DMS114 treated with DMSO at 0.1 percent for 48 hours (cell line): ENCODE measurements at regions not wholly inside any gene's neighbourhood (a gene's known extent, or its start where the extent isn't known, plus 50 kb on each side); places are given as distances from the start of the nearest gene placed in this dataset.
"Not testable (repeated sequence)": the region's sequence is repeated elsewhere in the genome, so short reads cannot be mapped to it uniquely, and the experiment has no call there.

Experiments
- DNase-seq: peaks from one replicate; lab custom pipeline; 2025; ENCODE audit not compliant: unreplicated experiment; lab: John Stamatoyannopoulos, UW

DNA sequence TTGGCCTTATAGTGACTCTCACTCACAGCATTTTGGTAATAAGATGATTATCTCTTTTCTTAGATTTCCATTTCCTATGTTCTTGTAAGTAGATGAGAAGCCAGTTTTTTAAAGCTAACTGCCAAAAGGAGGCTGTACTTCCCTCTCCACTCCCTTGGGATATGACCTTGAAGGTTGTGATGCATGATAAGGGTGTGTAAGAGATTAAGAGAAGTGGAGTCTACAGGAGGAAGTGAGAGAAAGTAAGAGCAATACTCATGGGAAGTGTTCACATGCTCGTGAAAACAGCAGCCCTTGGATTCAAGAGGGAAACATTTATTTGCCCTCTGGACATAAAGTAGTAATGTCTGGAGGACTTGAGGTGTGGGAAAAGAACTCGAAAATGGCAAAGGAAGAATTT lies 171.5 kb downstream of the EVA1A start:
- no peak for DNase-seq

DNA sequence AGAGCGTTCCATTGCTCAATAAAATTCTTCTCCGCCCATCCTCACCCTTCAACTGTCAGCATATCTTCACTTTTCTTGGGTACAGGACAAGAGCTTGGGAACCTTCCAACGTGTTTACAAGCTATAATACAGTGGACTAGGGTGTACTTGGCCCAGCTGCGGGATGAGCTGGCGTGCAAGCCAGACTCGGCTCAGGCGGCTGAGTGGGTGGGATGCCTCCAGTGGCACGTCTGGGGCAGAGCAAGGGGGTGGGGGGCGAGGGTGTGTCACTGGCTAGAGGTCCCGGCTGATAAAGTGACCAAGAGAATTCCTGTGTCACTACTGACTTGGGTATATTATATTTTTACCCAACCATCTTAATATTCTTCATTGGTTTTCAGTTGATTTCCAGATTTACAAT lies 179.7 kb downstream of the EVA1A start:
- no peak for DNase-seq

- no peak for DNase-seq
Observed at GRCh38 chr2:75379476-75380210, 180.3 kb upstream of the TACR1 start.

DNA sequence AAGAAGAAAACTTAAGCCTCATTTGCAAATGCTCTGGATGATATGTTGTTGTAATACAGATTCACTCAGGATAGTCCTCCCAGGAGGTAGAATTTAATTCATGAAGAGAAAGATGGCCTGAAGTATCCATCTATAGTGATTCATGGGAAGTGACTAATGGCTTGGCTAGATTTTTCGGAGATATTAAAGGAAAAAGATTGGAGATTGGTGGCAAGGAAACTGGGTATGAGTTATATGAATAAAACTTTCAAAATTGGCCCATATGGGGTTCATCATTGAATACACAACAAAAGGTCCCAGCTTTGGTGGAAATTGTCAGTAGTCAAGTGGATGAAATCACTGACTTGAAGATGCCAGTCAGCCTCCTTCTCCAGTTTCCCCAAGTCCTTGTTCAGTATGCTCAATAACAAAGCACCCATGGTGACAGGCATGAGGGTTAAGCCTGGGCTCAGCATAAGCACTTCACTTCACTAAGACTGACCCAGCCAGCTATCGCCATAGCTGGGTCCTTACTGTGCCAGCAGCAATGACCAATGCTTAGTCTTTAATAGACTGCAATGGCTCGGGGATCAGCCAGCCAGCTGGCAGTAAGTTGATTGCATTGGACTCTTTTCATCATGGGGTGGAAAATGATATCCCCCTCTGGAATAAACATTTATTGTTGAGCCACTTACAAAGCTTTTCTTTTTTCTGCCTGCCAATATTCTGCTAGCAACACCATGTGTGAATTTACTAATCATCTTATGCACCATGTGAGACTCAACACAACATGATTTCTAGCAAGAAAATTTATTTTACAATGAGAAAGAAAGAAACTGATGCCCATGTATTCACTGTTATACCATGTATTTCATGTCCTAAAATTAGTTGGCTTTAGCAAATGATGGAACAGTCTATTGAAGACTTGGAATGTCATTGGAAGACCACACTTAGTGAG lies 176.6 kb upstream of the TACR1 start:
- no peak for DNase-seq

DNA sequence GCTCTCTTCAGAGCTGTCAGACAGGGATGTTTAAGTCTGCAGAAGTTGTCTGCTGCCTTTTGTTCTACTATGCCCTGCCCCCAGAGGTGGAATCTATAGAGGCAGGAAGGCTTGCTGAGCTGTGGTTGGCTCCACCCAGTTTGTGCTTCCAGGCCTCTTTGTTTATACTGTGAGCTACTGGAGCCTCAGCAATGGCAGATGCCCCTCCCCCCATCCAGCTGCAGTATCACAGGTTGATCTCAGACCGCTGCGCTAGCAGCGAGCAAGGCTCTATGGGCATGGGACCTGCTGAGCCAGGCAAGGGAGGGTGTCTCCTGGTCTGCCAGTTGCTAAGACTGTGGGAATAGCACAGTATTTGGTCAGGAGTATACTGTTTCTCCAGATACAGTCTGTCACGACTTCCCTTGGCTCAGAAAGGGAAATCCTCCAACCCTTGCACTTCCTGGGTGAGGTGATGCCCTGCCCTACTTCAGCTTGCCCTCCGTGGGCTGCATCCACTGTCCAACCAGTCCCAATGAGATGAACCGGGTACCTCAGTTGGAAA lies 175.2 kb upstream of the TACR1 start:
- not testable (repeated sequence) for DNase-seq

GRCh38 chr2:75367401-75367800 lies 168.1 kb upstream of the TACR1 start:
- no peak for DNase-seq

DNA sequence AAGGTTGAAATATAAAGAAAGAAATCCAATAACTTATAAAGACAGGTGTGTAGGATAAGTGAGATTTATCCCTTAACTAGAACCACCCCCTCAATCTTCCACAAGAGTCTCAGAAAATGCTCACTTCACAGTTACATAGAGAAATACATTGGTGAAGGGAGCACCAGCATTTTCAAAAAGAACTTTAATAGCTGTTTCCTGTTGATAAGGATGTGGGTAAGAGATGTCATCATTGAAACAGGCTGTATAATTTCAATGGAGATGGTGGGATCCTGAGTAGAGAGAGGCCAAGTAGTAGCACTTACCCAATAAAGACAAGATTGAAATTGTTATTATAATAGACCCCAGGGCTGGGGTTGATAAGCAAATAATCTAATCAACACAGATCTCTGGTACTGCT lies 162.2 kb upstream of the TACR1 start:
- no peak for DNase-seq

DNA sequence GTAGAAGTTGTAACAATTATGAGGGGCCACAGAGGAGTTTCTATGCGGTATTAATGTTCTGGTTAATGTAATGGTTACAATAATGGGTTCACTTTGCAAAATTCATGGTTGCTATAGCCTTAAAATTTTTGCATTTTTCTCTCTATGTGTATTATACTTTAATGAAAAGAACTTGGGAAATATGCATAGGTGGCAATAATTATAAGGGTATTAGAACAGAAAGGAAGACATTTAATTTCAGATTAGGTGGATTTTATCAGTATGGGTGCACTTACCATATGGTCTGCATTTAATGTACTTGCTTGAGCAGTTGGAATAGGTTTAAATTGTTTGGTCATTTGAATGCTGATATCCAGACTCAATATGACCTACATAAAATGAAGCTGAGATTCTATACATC lies 161.6 kb upstream of the TACR1 start:
- no peak for DNase-seq

DNA sequence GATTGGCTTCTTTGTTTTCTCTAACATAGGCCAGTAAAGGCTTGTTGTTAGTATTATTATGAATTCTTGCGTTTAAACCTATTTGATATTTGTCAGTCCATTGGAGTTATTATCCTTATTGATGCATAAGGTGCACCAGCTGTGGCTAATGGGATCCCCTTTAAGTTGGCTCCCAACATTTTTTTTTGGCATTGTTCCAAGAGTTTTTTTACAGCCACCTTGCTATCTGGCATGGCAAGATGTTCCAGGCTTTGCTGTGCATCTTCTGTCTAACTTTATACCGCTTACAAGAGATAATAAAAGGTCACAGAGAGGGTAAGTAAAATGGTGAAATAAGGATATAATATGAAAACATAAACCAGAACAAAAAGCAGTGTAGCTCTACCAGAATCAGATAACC lies 157.5 kb upstream of the TACR1 start:
- DNase-seq, result no peak

DNA sequence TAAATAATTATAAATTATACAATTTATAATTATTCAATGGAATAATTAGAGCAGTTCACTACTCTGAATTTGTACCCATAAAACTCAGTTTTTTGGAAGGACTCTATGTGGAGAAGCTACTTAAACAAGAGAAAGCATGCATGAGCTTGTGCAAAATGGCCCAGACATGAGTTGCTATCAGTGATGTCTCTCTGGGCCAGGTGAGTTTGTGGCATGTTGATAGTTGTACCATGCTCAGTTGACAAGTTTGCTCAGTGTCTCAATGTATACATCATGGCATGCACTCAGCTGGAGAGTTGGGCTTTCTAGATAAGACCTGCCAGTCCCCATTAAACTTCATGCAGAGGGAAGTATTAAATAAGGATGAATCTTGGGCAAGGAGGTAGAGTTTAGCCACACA lies 153.8 kb upstream of the TACR1 start:
- DNase-seq, result no peak

DNA sequence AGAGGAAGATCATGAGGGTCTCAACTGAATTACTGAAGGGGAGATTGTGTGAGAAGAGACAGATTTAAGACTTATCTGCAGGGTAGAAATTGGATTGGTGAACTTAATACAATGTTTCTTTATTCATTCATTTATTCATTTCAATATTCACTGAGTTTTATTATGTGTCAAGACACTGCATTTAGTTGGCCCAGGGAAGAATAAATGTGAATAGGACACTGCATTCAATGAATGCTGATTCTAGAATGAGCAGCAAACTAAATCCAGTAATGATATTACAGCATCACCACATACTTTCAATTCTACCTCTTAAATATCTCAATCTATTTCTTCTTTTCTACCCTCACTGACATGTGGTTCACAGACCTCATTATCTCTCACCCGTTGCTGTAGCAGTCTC lies 149.0 kb upstream of the TACR1 start:
- no peak for DNase-seq

DNA sequence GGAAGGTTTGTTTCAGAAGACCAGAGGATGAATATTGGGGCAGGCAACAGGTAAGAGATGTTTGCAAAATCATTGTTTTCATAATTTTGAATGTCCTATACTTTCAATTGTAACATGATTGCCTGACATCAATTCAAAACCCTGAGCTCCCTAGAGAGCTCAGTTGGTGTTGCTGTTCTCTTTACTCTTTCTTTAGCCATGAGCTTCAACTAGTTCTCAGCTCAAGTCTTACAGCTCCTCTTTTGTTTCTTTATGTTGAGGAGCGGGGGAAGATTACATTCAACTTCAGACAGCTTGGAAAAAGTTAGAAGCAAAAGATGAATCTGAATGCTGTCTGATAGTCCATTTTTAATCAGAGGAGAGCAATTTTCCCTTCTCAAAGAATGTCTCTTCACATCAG lies 144.8 kb upstream of the TACR1 start:
- DNase-seq, result no peak

DNA sequence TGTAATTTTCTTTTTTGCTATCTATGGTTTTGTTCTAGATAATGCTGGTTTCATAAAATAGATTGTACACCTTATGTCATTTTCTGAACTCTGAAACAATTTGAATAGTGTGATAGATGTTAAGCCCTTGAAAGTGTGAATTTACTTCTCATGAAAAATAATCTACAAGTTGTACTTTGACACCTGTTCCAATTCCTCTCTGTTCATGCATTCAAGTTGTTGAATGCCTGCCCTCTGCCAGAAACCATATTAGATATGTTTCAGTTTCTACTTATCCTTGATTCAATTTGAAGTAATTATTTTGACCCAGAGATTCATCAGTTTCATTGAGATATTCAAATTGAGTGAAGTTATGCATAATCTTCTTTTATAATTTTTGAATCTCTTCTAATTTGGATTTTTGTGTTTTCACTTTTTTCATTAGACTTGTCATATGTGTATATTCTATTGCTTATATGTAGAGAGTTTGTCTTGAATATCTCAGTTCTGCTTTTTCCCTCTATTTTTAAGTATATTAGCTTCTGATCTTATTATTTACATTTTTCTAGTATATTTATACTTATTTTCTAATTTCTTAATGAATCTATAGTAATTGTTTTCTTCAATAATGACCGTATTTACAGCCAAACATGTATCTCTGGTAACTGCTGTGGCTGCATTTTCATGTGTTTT lies 143.3 kb upstream of the TACR1 start:
- no peak for DNase-seq

DNA sequence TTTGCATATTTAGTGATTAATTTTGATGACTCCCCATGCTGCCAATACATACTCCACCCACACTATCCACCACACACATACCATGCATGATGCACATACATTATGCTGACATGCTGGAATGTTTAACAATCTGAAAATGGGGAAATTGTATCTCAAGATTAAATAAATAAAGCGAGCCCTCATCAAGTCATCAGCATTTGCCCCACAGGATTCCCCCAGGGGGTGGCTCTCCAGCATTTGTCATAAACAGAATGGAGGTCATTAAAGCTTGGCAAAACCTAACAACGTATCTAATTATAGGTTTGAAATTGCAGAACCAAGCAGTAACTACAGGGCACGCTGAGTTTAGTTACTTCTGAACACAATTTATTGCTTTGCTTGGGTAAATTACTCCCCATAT lies 141.2 kb upstream of the TACR1 start:
- DNase-seq, result no peak

DNA sequence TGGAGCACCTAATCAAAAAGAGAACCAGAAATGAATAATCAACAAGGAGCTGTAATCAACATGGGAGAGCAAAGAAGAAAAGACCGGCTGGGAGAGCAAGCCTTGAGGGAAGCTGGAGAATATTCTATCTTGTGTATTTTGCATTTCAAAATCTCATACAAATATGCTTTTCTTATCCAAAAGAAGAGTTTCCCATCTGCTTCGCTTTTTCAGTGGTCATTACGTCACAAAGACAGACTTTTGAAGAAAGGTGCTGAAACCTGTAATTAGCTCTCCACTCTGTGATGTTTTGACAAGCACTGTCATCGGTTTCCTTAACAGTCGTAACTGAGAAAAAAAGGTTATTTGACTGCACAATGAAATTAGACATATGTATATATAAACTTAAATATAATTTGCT lies 139.1 kb upstream of the TACR1 start:
- no peak for DNase-seq

- DNase-seq, result no peak
Observed at GRCh38 chr2:75337619-75338018, 138.3 kb upstream of the TACR1 start.

DNA sequence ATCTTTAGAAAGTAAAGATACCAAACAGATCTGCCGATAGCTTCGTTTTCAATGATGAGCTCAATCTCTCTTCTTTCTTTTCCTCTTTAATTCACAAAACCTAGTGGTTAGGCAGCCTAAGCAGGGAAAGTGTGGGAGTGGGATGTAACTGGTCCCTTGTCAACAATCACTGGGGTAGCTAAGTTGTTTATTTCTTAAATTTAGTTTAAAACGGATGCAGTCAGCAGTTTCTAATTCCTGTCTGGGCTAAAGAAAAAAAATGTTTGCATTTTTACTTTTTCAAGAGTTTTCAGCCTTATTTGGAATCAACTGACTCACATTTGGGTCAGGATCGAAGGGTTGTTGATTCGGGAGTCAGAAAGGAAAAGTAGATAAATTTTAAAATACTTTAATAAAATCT lies 137.7 kb upstream of the TACR1 start:
- DNase-seq, result no peak

DNA sequence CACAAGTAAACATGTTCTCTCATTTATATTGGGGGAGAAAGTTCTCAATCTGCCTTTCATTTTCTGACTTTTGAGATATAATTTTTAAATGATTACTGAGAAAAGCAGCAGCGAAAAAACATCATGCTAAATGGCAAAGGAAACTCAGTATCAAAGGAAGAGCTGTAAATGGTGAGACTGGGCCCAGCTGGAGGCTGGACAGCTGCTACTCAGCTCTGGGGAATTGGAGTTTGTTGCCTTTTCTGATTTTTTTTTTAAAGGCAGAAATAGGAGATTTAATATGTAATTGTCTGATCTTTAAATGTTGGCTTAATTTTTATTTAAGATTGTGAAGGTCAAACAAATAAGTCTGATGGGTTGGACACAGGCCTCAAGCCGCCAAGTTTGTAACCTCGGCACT lies 137.1 kb upstream of the TACR1 start:
- DNase-seq, result no peak

DNA sequence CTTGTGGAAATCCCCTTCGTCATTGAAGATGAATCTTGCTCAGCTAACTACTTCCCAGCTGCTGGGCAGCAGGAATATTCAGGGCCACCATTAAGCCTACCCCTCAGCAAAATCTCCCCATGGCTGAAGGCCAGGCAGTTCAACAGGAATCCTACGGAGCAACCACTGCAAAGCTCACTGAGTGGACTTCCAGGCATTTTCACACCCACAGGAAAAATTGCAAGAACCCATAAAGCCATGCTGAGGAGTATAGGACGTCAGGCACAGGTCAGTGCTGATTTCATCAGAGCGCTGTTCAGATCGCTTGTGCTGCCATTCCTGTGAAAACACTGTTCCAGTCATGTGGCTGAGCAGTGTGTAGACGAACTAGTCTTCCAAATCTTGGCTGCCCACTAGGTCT lies 134.8 kb upstream of the TACR1 start:
- DNase-seq, result no peak

- no peak for DNase-seq
Observed at GRCh38 chr2:75333646-75334045, 134.3 kb upstream of the TACR1 start.

- DNase-seq, result no peak
Observed at GRCh38 chr2:75328156-75328555, 128.8 kb upstream of the TACR1 start.

- no peak for DNase-seq
Observed at GRCh38 chr2:75327334-75327733, 128.0 kb upstream of the TACR1 start.
